H1 (cell line): ENCODE measurements at regions not wholly inside any gene's neighbourhood (a gene's known extent, or its start where the extent isn't known, plus 50 kb on each side); places are given as distances from the start of the nearest gene placed in this dataset.

Source experiments
- CTCF ChIA-PET: fragments of 300-600 bp; sonication (Branson Sonifier 250); formaldehyde crosslinking; loops from one replicate; lab custom pipeline; 2021; ENCODE audit not compliant: partially characterized antibody; lab: Charles Lee
- POLR2A ChIA-PET: fragments of 300-600 bp; sonication (Branson Sonifier 250); formaldehyde crosslinking; loops from one replicate; lab custom pipeline; 2021; ENCODE audit warnings: inconsistent platforms; ENCODE audit not compliant: partially characterized antibody; lab: Charles Lee
- DNase-seq, 2 experiments: peaks; one replicate each; pipeline versions ENCODE4 v3.0.0 to v3.0.0-alpha.2; 2010 to 2022; ENCODE audit warnings: low spot score in 2 of 2, low read depth in 1 of 2, mixed read lengths in 1 of 2
- FAIRE-seq: peaks from 2 replicates; lab custom pipeline; 2011; peaks lifted over from hg19 to GRCh38; lab: Jason Lieb, UNC
- H2AFZ ChIP-seq: 2 replicates; pipeline ENCODE4 v1.8.1; 2012; ENCODE audit warnings: low read length, inconsistent platforms
- H2AK5ac ChIP-seq: 2 replicates; pipeline ENCODE4 v1.6.1; 2013; ENCODE audit warnings: low read depth, low read length
- H2BK120ac ChIP-seq: replicated peaks from 2 replicates; pipeline ENCODE3; 2013; ENCODE audit warnings: low read depth, low read length, inconsistent platforms
- H2BK12ac ChIP-seq: 2 replicates; pipeline ENCODE4 v1.6.1; 2013; ENCODE audit warnings: low read depth, low read length
- H2BK15ac ChIP-seq: 2 replicates; pipeline ENCODE4 v1.6.1; 2013; ENCODE audit warnings: low read length
- H2BK20ac ChIP-seq: 2 replicates; pipeline ENCODE4 v1.6.1; 2013; ENCODE audit warnings: low read length
- H2BK5ac ChIP-seq: 2 replicates; pipeline ENCODE4 v1.6.1; 2013; ENCODE audit warnings: low read depth, low read length
- H3K14ac ChIP-seq: 2 replicates; pipeline ENCODE4 v1.6.1; 2013; ENCODE audit warnings: inconsistent platforms; ENCODE audit not compliant: insufficient read length
- H3K18ac ChIP-seq: 2 replicates; pipeline ENCODE4 v1.6.1; 2013; ENCODE audit warnings: low read length; ENCODE audit errors: extremely low read depth
- H3K23ac ChIP-seq: 2 replicates; pipeline ENCODE4 v1.6.1; 2013; ENCODE audit warnings: inconsistent platforms; ENCODE audit not compliant: insufficient read length
- H3K23me2 ChIP-seq: 2 replicates; pipeline ENCODE4 v1.6.1; 2013; ENCODE audit warnings: low read depth, low read length
- H3K27ac ChIP-seq: 2 replicates; pipeline ENCODE4 v1.6.1; 2011; ENCODE audit warnings: low read depth, low read length, inconsistent platforms
- H3K27me3 ChIP-seq, 4 experiments: replicated peaks in 1 of 4; 1 replicate in 1 of 4; 2 replicates in 3 of 4; pipeline versions ENCODE4 v1.6.1 to v1.8.1; 2011 to 2013; ENCODE audit warnings: low read length in 3 of 4, mild to moderate bottlenecking in 3 of 4, inconsistent platforms in 2 of 4, mixed read lengths in 2 of 4, moderate library complexity in 1 of 4; ENCODE audit not compliant: control insufficient read depth in 3 of 4, insufficient read depth in 3 of 4; ENCODE audit errors: extremely low read depth in 1 of 4
- H3K36me3 ChIP-seq, 4 experiments: 2 replicates each; pipeline versions ENCODE4 v1.6.1 to v1.8.1; 2011 to 2013; ENCODE audit warnings: mild to moderate bottlenecking in 4 of 4, low read length in 3 of 4, moderate library complexity in 2 of 4, control low read depth in 1 of 4, inconsistent platforms in 1 of 4; ENCODE audit not compliant: insufficient read depth in 4 of 4, control insufficient read depth in 2 of 4
- H3K4ac ChIP-seq: replicated peaks from 2 replicates; pipeline ENCODE3; 2013; ENCODE audit warnings: low read length, low read depth, mixed read lengths, inconsistent platforms; ENCODE audit not compliant: insufficient read length
- H3K4me1 ChIP-seq, 4 experiments: replicated peaks in 1 of 4; 1 replicate in 1 of 4; 2 replicates in 3 of 4; pipeline versions ENCODE4 v1.6.1 to v1.8.1; 2011 to 2013; ENCODE audit warnings: low read length in 3 of 4, inconsistent platforms in 2 of 4, mixed read lengths in 1 of 4; ENCODE audit not compliant: insufficient read depth in 4 of 4, control insufficient read depth in 3 of 4
- H3K4me2 ChIP-seq, 2 experiments: 2 replicates each; pipeline versions ENCODE4 v1.6.1 to v1.8.1; 2011 to 2013; ENCODE audit warnings: low read depth in 2 of 2, low read length in 2 of 2, control low read depth in 1 of 2, inconsistent platforms in 1 of 2, mild to moderate bottlenecking in 1 of 2; ENCODE audit not compliant: insufficient read depth in 1 of 2
- H3K4me3 ChIP-seq, 4 experiments: fragments of 200-600, 300-600 bp in 1 of 4; sonication (generic), shearing (Covaris generic), sonication (Bioruptor Twin) in 1 of 4; 2 replicates each; pipeline versions ENCODE4 v1.5.1 to v1.8.1; 2011 to 2016; ENCODE audit warnings: low read length in 4 of 4, low read depth in 3 of 4, control low read depth in 2 of 4, inconsistent platforms in 2 of 4, mild to moderate bottlenecking in 2 of 4, mixed read lengths in 1 of 4, moderate library complexity in 1 of 4; ENCODE audit not compliant: insufficient read depth in 2 of 4; ENCODE audit errors: extremely low read depth in 1 of 4
- H3K56ac ChIP-seq: replicated peaks from 2 replicates; pipeline ENCODE3; 2013; ENCODE audit warnings: low read depth, mild to moderate bottlenecking, mixed read lengths, low read length, inconsistent platforms; ENCODE audit not compliant: insufficient read length
- H3K79me1 ChIP-seq: 2 replicates; pipeline ENCODE4 v1.6.1; 2013; ENCODE audit warnings: low read depth, low read length, control low read depth
- H3K79me2 ChIP-seq, 2 experiments: 2 replicates each; pipeline versions ENCODE4 v1.6.1 to v1.8.1; 2012 to 2013; ENCODE audit warnings: low read length in 2 of 2, mild to moderate bottlenecking in 2 of 2, inconsistent platforms in 1 of 2; ENCODE audit not compliant: insufficient read depth in 2 of 2, control insufficient read depth in 1 of 2
- H3K9ac ChIP-seq, 4 experiments: replicated peaks in 1 of 4; 1 replicate in 1 of 4; 2 replicates in 3 of 4; pipeline versions ENCODE4 v1.6.1 to v1.8.1; 2011 to 2013; ENCODE audit warnings: low read depth in 3 of 4, low read length in 3 of 4, control low read depth in 2 of 4, mild to moderate bottlenecking in 2 of 4, moderate library complexity in 2 of 4, inconsistent platforms in 1 of 4; ENCODE audit errors: extremely low read depth in 1 of 4
- H3K9me3 ChIP-seq, 2 experiments: 2 replicates each; pipeline versions ENCODE4 v1.6.1 to v1.8.1; 2012 to 2013; ENCODE audit warnings: mild to moderate bottlenecking in 2 of 2, moderate library complexity in 2 of 2, control low read depth in 1 of 2, inconsistent platforms in 1 of 2, low read depth in 1 of 2, low read length in 1 of 2, mixed read lengths in 1 of 2; ENCODE audit not compliant: insufficient read depth in 2 of 2
- H4K20me1 ChIP-seq, 2 experiments: replicated peaks in 1 of 2; 2 replicates each; pipeline versions ENCODE3 to v1.8.1; 2011 to 2013; ENCODE audit warnings: inconsistent platforms in 2 of 2, low read length in 2 of 2, mild to moderate bottlenecking in 1 of 2; ENCODE audit not compliant: insufficient read depth in 2 of 2, control insufficient read depth in 1 of 2
- H4K5ac ChIP-seq: 2 replicates; pipeline ENCODE4 v1.6.1; 2013; ENCODE audit warnings: low read length, low read depth, mixed read lengths, inconsistent platforms; ENCODE audit not compliant: insufficient read length
- H4K8ac ChIP-seq: 2 replicates; pipeline ENCODE4 v1.8.0; 2013; ENCODE audit warnings: mild to moderate bottlenecking, moderate library complexity, low read length, inconsistent platforms; ENCODE audit not compliant: insufficient read depth; ENCODE audit errors: extremely low read depth
- H4K91ac ChIP-seq: replicated peaks from 2 replicates; pipeline ENCODE3; 2013; ENCODE audit warnings: low read length, mixed read lengths, inconsistent platforms; ENCODE audit not compliant: insufficient read length
- BACH1 ChIP-seq: IDR thresholded peaks from 2 replicates; pipeline ENCODE4 v1.6.1; 2012; ENCODE audit warnings: low read length, improper control_type of control experiment
- BRCA1 ChIP-seq: IDR thresholded peaks from 2 replicates; pipeline ENCODE4 v1.6.1; 2012; ENCODE audit warnings: low read depth, low read length, improper control_type of control experiment
- CBX8 ChIP-seq: fragments of 300-800, 300-1000 bp; sonication (generic); IDR thresholded peaks from 2 replicates; pipeline ENCODE4 v1.7.1; 2016; ENCODE audit warnings: low read depth, low read length, borderline replicate concordance
- CREB1 ChIP-seq: IDR thresholded peaks from 2 replicates; pipeline ENCODE4 v1.6.1; 2012; ENCODE audit warnings: inconsistent platforms
- CTBP2 ChIP-seq: IDR thresholded peaks from 2 replicates; pipeline ENCODE4 v1.7.0; 2011; ENCODE audit warnings: borderline replicate concordance, mild to moderate bottlenecking, moderate library complexity, mixed read lengths, low read length; ENCODE audit not compliant: insufficient read depth, insufficient read length
- CTCF ChIP-seq, 3 experiments: IDR thresholded peaks; 1 replicate in 2 of 3; 2 replicates in 1 of 3; pipeline versions ENCODE4 v1.5.1 to v1.6.1; 2011; ENCODE audit warnings: low read length in 3 of 3, mild to moderate bottlenecking in 3 of 3, inconsistent platforms in 2 of 3, low read depth in 1 of 3, moderate library complexity in 1 of 3; ENCODE audit not compliant: insufficient read depth in 1 of 3; ENCODE audit errors: control extremely low read depth in 1 of 3
- EP300 ChIP-seq, 2 experiments: IDR thresholded peaks; 1 replicate in 1 of 2; 2 replicates in 1 of 2; pipeline ENCODE4 v1.6.1; 2011 to 2012; ENCODE audit warnings: low read depth in 2 of 2, low read length in 2 of 2, mild to moderate bottlenecking in 2 of 2, borderline replicate concordance in 1 of 2, inconsistent platforms in 1 of 2, moderate library complexity in 1 of 2
- GTF2F1 ChIP-seq: IDR thresholded peaks from 2 replicates; pipeline ENCODE4 v1.6.1; 2012; ENCODE audit warnings: low read depth, low read length, improper control_type of control experiment, borderline replicate concordance
- KDM1A ChIP-seq: fragments of 200-600, 300-600 bp; sonication (generic); IDR thresholded peaks from 2 replicates; pipeline ENCODE4 v1.7.1; 2016; ENCODE audit warnings: mild to moderate bottlenecking, low read length, borderline replicate concordance
- NANOG ChIP-seq: IDR thresholded peaks from 2 replicates; pipeline ENCODE4 v1.6.1; 2011; ENCODE audit warnings: low read length, low read depth, mild to moderate bottlenecking, inconsistent platforms; ENCODE audit not compliant: insufficient read depth, poor library complexity, severe bottlenecking
- SIN3A ChIP-seq, 2 experiments: IDR thresholded peaks in 1 of 2; conservative IDR thresholded peaks in 1 of 2; 2 replicates each; pipeline ENCODE4 v1.6.1; 2011 to 2012; ENCODE audit warnings: low read length in 2 of 2, improper control_type of control experiment in 1 of 2, low read depth in 1 of 2, mild to moderate bottlenecking in 1 of 2
- SIX5 ChIP-seq: IDR thresholded peaks from 2 replicates; pipeline ENCODE4 v1.6.1; 2011; ENCODE audit warnings: mild to moderate bottlenecking, low read depth, low read length
- WGBS, 2 experiments: shearing (Covaris generic) in 1 of 2; methylation state at CpG; one replicate each; pipeline versions ENCODE4 v1.1.6 to v1.1.7; 2013 to 2015; ENCODE audit warnings: low lambda C conversion rate in 2 of 2, mixed read lengths in 2 of 2, inconsistent platforms in 1 of 2, low coverage in 1 of 2, missing lambda C conversion rate in 1 of 2; ENCODE audit not compliant: insufficient replicate concordance in 2 of 2, insufficient coverage in 1 of 2, insufficient read length in 1 of 2; ENCODE audit errors: extremely low coverage in 1 of 2, missing lambda C conversion rate in 1 of 2; 5-methylcytosine and 5-hydroxymethylcytosine counted together

DNA sequence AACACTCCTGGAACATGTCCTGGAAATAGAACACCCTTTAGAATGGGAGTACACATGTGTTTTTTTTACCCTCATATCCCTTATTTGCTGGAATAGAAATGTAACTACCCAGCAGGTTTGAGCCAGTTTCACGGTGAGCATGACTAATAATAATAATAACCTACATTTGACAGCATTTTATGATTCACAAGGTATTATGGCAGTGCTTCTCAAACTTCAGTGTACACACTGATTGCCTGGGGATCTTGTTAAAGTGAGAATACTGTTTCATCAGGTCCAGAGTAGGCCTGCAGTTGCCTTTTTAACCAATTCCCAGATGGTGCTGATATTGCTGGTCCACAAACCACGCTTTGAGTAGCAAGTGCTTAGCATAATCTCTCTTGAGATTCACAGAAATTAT is 63.9 kb downstream of the NFKBIZ start:
- H4K8ac ChIP-seq, result no peak overlapping the region
- no peak overlapping the region for H3K27ac ChIP-seq
- no peak overlapping the region for H3K56ac ChIP-seq
- H4K5ac ChIP-seq, result no peak overlapping the region
- no peak overlapping the region for H2BK15ac ChIP-seq
- no peak overlapping the region for H3K4me3 ChIP-seq
- H2AK5ac ChIP-seq, result no peak overlapping the region
- no peak overlapping the region for H3K4me2 ChIP-seq
- H3K36me3 ChIP-seq, result no peaks in the 10 kb centered on the region
- H2AFZ ChIP-seq, result no peak overlapping the region
- no peak overlapping the region for H3K18ac ChIP-seq
- H2BK20ac ChIP-seq, result no peak overlapping the region
- CTCF ChIA-PET, result no interaction called here
- 97% methylated on average over 2 of the region's 2 CpGs; no CpG with 5 or more reads in 1 of the 2 experiments for WGBS, 2 experiments
- no peaks in the 10 kb centered on the region for H3K27me3 ChIP-seq
- H2BK12ac ChIP-seq, result no peak overlapping the region
- no peaks in the 10 kb centered on the region for H3K79me2 ChIP-seq
- H4K91ac ChIP-seq, result no peak overlapping the region
- no peak for DNase-seq
- H3K4me1 ChIP-seq, result no peaks in the 10 kb centered on the region
- no peaks in the 10 kb centered on the region for H4K20me1 ChIP-seq
- FAIRE-seq, result no peak
- H3K23ac ChIP-seq, result no peak overlapping the region
- H3K9me3 ChIP-seq, result no peaks in the 10 kb centered on the region; a peak in 1 of 4 replicates
- no peak overlapping the region for H3K4ac ChIP-seq
- H3K9ac ChIP-seq, result no peak overlapping the region
- no peaks in the 10 kb centered on the region for H3K23me2 ChIP-seq
- no peak overlapping the region for H2BK5ac ChIP-seq
- no peaks in the 10 kb centered on the region for H3K79me1 ChIP-seq
- POLR2A ChIA-PET, result no interaction called here
- no peak overlapping the region for H2BK120ac ChIP-seq
- H3K14ac ChIP-seq, result no peak overlapping the region
- TF ChIP-seq KDM1A (no peak), SIN3A (conservative IDR thresholded peaks at IDR 0.05 in 1 of 2, IDR thresholded peaks at IDR 0.05 in 1 of 2; ENCODE audit: low read depth in 1 of 2, low read length in 2 of 2) (no peak), BACH1 (no peak), EP300 (IDR thresholded peaks at IDR 0.05; ENCODE audit: borderline replicate concordance in 1 of 2, low read depth in 2 of 2, low read length in 2 of 2) (no peak), CTBP2 (no peak), CREB1 (no peak), BRCA1 (no peak), CTCF (IDR thresholded peaks at IDR 0.05; ENCODE audit: control extremely low read depth in 1 of 3, insufficient read depth in 1 of 3, low read depth in 1 of 3, low read length in 3 of 3) (no peak), GTF2F1 (no peak), NANOG (no peak), SIX5 (no peak), CBX8 (no peak)
